Liver (tissue), 3 donors: ENCODE measurements at regions not wholly inside any gene's neighbourhood (a gene's known extent, or its start where the extent isn't known, plus 50 kb on each side); places are given as distances from the start of the nearest gene placed in this dataset.

Experiments
- ATF3 ChIP-seq: IDR thresholded peaks from 2 replicates; pipeline ENCODE4 v1.6.1; 2016; ENCODE audit warnings: antibody characterized with exemption
- CTCF ChIP-seq: fragments of 150-350 bp; IDR thresholded peaks from 2 replicates; pipeline ENCODE4 v1.5.1; 2017; ENCODE audit warnings: improper control_type of control experiment, low read depth, low read length; ENCODE audit not compliant: missing input control
- donor health status: healthy.
- donor health status: healthy.

- TF ChIP-seq CTCF: no peak
- TF ChIP-seq ATF3: no peak
These were observed 165.1 kb downstream of the SLIT2 start for GRCh38 chr4:20416800-20417199.
